Neural cell (in vitro differentiated cells): ENCODE measurements at regions not wholly inside any gene's neighbourhood (a gene's known extent, or its start where the extent isn't known, plus 50 kb on each side); places are given as distances from the start of the nearest gene placed in this dataset.

Experiments used
- H2AFZ ChIP-seq: fragments of 200-600, 300-800 bp; sonication (generic), shearing (Covaris generic); 2 replicates; pipeline ENCODE4 v1.6.0; 2014; ENCODE audit warnings: low read depth, mild to moderate bottlenecking, antibody characterized with exemption, low read length, moderate library complexity
- H3F3A ChIP-seq: fragments of 200-600 bp; shearing (Covaris generic); 2 replicates; pipeline ENCODE4 v1.6.1; 2016; ENCODE audit warnings: mild to moderate bottlenecking, moderate library complexity, mixed read lengths, antibody characterized with exemption, low read length; ENCODE audit not compliant: insufficient read depth, poor library complexity, severe bottlenecking
- H3K27ac ChIP-seq: fragments of 200-600, 300-800 bp; sonication (generic), shearing (Covaris generic); 2 replicates; pipeline ENCODE4 v1.5.1; 2014; ENCODE audit warnings: mild to moderate bottlenecking, low read length, moderate library complexity
- H3K27me3 ChIP-seq: fragments of 300-800, 200-600 bp; sonication (generic), shearing (Covaris generic); 2 replicates; pipeline ENCODE4 v1.6.0; 2014; ENCODE audit warnings: mild to moderate bottlenecking, low read depth, low read length, moderate library complexity; ENCODE audit not compliant: insufficient read depth
- H3K36me3 ChIP-seq: fragments of 300-800, 200-600 bp; sonication (generic), shearing (Covaris generic); 2 replicates; pipeline ENCODE4 v1.5.1; 2014; ENCODE audit warnings: mild to moderate bottlenecking, antibody characterized with exemption, low read length, moderate library complexity; ENCODE audit not compliant: insufficient read depth
- H3K4me2 ChIP-seq: fragments of 300-800, 200-600 bp; sonication (generic), shearing (Covaris generic); 2 replicates; pipeline ENCODE4 v1.6.0; 2014; ENCODE audit warnings: mild to moderate bottlenecking, low read length
- H3K4me3 ChIP-seq: fragments of 300-800, 200-600 bp; sonication (generic), shearing (Covaris generic); 2 replicates; pipeline ENCODE4 v1.5.1; 2014; ENCODE audit warnings: mild to moderate bottlenecking, low read length, moderate library complexity
- H3K79me2 ChIP-seq: fragments of 200-600 bp; shearing (Covaris generic); replicated peaks from 2 replicates; pipeline ENCODE4 v1.6.0; 2014; ENCODE audit warnings: mild to moderate bottlenecking, low read length, moderate library complexity; ENCODE audit not compliant: insufficient read depth
- H3K9ac ChIP-seq: fragments of 300-800, 200-600 bp; sonication (generic), shearing (Covaris generic); 2 replicates; pipeline ENCODE4 v1.6.1; 2016; ENCODE audit warnings: mild to moderate bottlenecking, low read length, mixed read lengths
- H3K9me2 ChIP-seq: fragments of 200-600 bp; shearing (Covaris generic); 2 replicates; pipeline ENCODE4 v1.6.1; 2016; ENCODE audit warnings: mild to moderate bottlenecking, low read length, mixed read lengths; ENCODE audit not compliant: insufficient read depth
- H3K9me3 ChIP-seq: fragments of 200-600, 300-800 bp; sonication (generic), shearing (Covaris generic); 2 replicates; pipeline ENCODE4 v1.6.1; 2016; ENCODE audit warnings: mild to moderate bottlenecking, mixed run types, low read length, moderate library complexity, mixed read lengths
- H4K20me1 ChIP-seq: fragments of 200-600 bp; shearing (Covaris generic); 2 replicates; pipeline ENCODE4 v1.6.1; 2016; ENCODE audit warnings: mild to moderate bottlenecking, mixed run types; ENCODE audit not compliant: insufficient read depth
- CTCF ChIP-seq: fragments of 450-650 bp; IDR thresholded peaks from 2 replicates; pipeline ENCODE4 v1.5.1; 2014; ENCODE audit warnings: antibody characterized with exemption, mild to moderate bottlenecking, moderate library complexity; ENCODE audit not compliant: poor library complexity, severe bottlenecking
- EP300 ChIP-seq: fragments of 450-650 bp; conservative IDR thresholded peaks from 2 replicates; pipeline ENCODE4 v1.6.1; 2014; ENCODE audit warnings: antibody characterized with exemption, mild to moderate bottlenecking, moderate library complexity; ENCODE audit not compliant: poor library complexity, severe bottlenecking
- EZH2 ChIP-seq: fragments of 200-600, 300-800 bp; shearing (Covaris generic), sonication (generic); IDR thresholded peaks from 2 replicates; pipeline ENCODE4 v1.6.1; 2014; ENCODE audit warnings: antibody characterized with exemption, low read length, borderline replicate concordance, mild to moderate bottlenecking; ENCODE audit not compliant: insufficient read depth, poor library complexity, severe bottlenecking
- MXI1 ChIP-seq: fragments of 450-650 bp; conservative IDR thresholded peaks from 2 replicates; pipeline ENCODE4 v1.6.1; 2014; ENCODE audit warnings: antibody characterized with exemption, mild to moderate bottlenecking; ENCODE audit not compliant: poor library complexity, severe bottlenecking
- POLR2AphosphoS5 ChIP-seq: IDR thresholded peaks from 2 replicates; pipeline ENCODE4 v1.6.1; 2012
- RAD21 ChIP-seq: fragments of 450-650 bp; conservative IDR thresholded peaks from 2 replicates; pipeline ENCODE4 v1.6.1; 2014; ENCODE audit warnings: antibody characterized with exemption, mild to moderate bottlenecking, moderate library complexity
- REST ChIP-seq: IDR thresholded peaks from 2 replicates; pipeline ENCODE4 v1.6.1; 2012; ENCODE audit warnings: borderline replicate concordance
- SMC3 ChIP-seq: fragments of 450-650 bp; conservative IDR thresholded peaks from 2 replicates; pipeline ENCODE4 v1.6.1; 2014; ENCODE audit warnings: antibody characterized with exemption, mild to moderate bottlenecking, moderate library complexity; ENCODE audit not compliant: poor library complexity
- TAF1 ChIP-seq: IDR thresholded peaks from 2 replicates; pipeline ENCODE4 v1.6.1; 2012; ENCODE audit warnings: low read depth

- H3K27me3 ChIP-seq, result no peaks in the 10 kb centered on the region
- no peak overlapping the region for H3K4me3 ChIP-seq
- no peak overlapping the region for H3K27ac ChIP-seq
- no peaks in the 10 kb centered on the region for H3K79me2 ChIP-seq
- no peak overlapping the region for H3K4me2 ChIP-seq
- TF ChIP-seq MXI1, result no peak
- no peak for TF ChIP-seq CTCF
- no peak for TF ChIP-seq RAD21
- TF ChIP-seq POLR2AphosphoS5, result no peak
- no peak for TF ChIP-seq TAF1
- TF ChIP-seq EZH2, result no peak
- no peak for TF ChIP-seq REST
- TF ChIP-seq EP300, result no peak
- no peak for TF ChIP-seq SMC3
- no peaks in the 10 kb centered on the region for H3K36me3 ChIP-seq
- H4K20me1 ChIP-seq, result no peaks in the 10 kb centered on the region
- no peaks in the 10 kb centered on the region for H3F3A ChIP-seq
- H3K9me2 ChIP-seq, result no peaks in the 10 kb centered on the region
- no peak overlapping the region for H3K9ac ChIP-seq
- H3K9me3 ChIP-seq, result no peaks in the 10 kb centered on the region
- no peak overlapping the region for H2AFZ ChIP-seq
These were observed 397.8 kb upstream of the NR2F2 start for GRCh38 chr15:95932676-95933075.

GRCh38 chr15:95935852-95936251 lies 394.6 kb upstream of the NR2F2 start:
- Histone ChIP-seq H3F3A (no peaks in the 10 kb centered on the region), H3K4me3 (no peak overlapping the region), H3K36me3 (no peaks in the 10 kb centered on the region), H3K9ac (no peak overlapping the region), H3K4me2 (no peak overlapping the region), H3K9me3 (no peaks in the 10 kb centered on the region), H3K9me2 (no peaks in the 10 kb centered on the region), H3K27ac (no peak overlapping the region), H3K79me2 (no peaks in the 10 kb centered on the region), H2AFZ (no peak overlapping the region), H3K27me3 (no peaks in the 10 kb centered on the region), H4K20me1 (no peaks in the 10 kb centered on the region)
- TF ChIP-seq EP300 (no peak), SMC3 (no peak), POLR2AphosphoS5 (no peak), MXI1 (no peak), REST (no peak), TAF1 (no peak), CTCF (no peak), RAD21 (no peak), EZH2 (no peak)
